SK-N-SH (cell line): ENCODE measurements at regions not wholly inside any gene's neighbourhood (a gene's known extent, or its start where the extent isn't known, plus 50 kb on each side); places are given as distances from the start of the nearest gene placed in this dataset.

Experiments
- CTCF ChIA-PET: fragments of 300-600, 350-600 bp; formaldehyde crosslinking; extraction: SDS; loops from one replicate; lab custom pipeline; 2021; lab: Yijun Ruan, JAX
- POLR2A ChIA-PET: fragments of 350-600 bp; sonication (Branson Sonifier 250); formaldehyde crosslinking; extraction: SDS; loops from one replicate; lab custom pipeline; 2020; ENCODE audit warnings: antibody characterized with exemption, inconsistent platforms; lab: Yijun Ruan, JAX
- DNase-seq: peaks from one replicate; pipeline ENCODE4 v3.0.0; 2012
- H2AFZ ChIP-seq: fragments of 200-600 bp; sonication (generic); 2 replicates; pipeline ENCODE4 v1.8.1; 2016; ENCODE audit warnings: antibody characterized with exemption, mild to moderate bottlenecking, low read depth
- H3F3A ChIP-seq: fragments of 200-600 bp; sonication (generic); replicated peaks from 2 replicates; pipeline ENCODE3; 2016; ENCODE audit warnings: antibody characterized with exemption, mild to moderate bottlenecking; ENCODE audit not compliant: insufficient read depth
- H3K27ac ChIP-seq, 2 experiments: fragments of 200-500 bp in 1 of 2; fragments of 200-600 bp in 1 of 2; sonication (Bioruptor generic) in 1 of 2; sonication (generic), shearing (Covaris generic) in 1 of 2; 2 replicates each; pipeline versions ENCODE4 v1.5.1 to v1.6.1; 2014 to 2016; ENCODE audit warnings: low read depth in 2 of 2, inconsistent platforms in 1 of 2, low read length in 1 of 2, mild to moderate bottlenecking in 1 of 2, mixed read lengths in 1 of 2
- H3K27me3 ChIP-seq: fragments of 200-600 bp; sonication (generic), shearing (Covaris generic); 2 replicates; pipeline ENCODE4 v1.6.1; 2016; ENCODE audit warnings: mixed run types; ENCODE audit not compliant: insufficient read depth
- H3K36me3 ChIP-seq, 2 experiments: fragments of 200-500 bp in 1 of 2; fragments of 200-600 bp in 1 of 2; sonication (Bioruptor generic) in 1 of 2; sonication (generic) in 1 of 2; replicated peaks in 1 of 2; 2 replicates each; pipeline versions ENCODE3 to v1.5.1; 2014 to 2016; ENCODE audit warnings: low read length in 1 of 2, mild to moderate bottlenecking in 1 of 2; ENCODE audit not compliant: insufficient read depth in 2 of 2, control insufficient read depth in 1 of 2
- H3K4me1 ChIP-seq, 2 experiments: fragments of 200-500 bp in 1 of 2; fragments of 200-600 bp in 1 of 2; sonication (Bioruptor generic) in 1 of 2; sonication (generic), shearing (Covaris generic) in 1 of 2; 2 replicates each; pipeline versions ENCODE4 v1.5.1 to v1.6.1; 2014 to 2016; ENCODE audit warnings: low read depth in 1 of 2, low read length in 1 of 2, mixed run types in 1 of 2; ENCODE audit not compliant: insufficient read depth in 2 of 2, control insufficient read depth in 1 of 2
- H3K4me2 ChIP-seq: fragments of 200-600 bp; sonication (generic), shearing (Covaris generic); 2 replicates; pipeline ENCODE4 v1.6.1; 2017; ENCODE audit warnings: mixed run types
- H3K4me3 ChIP-seq, 2 experiments: fragments of 200-500 bp in 1 of 2; fragments of 200-600 bp in 1 of 2; sonication (Bioruptor generic) in 1 of 2; sonication (generic), shearing (Covaris generic) in 1 of 2; 2 replicates each; pipeline versions ENCODE4 v1.5.1 to v1.8.1; 2014 to 2016; ENCODE audit warnings: low read depth in 2 of 2, inconsistent platforms in 1 of 2, low read length in 1 of 2, mild to moderate bottlenecking in 1 of 2, mixed read lengths in 1 of 2, moderate library complexity in 1 of 2
- H3K79me2 ChIP-seq: fragments of 200-600 bp; sonication (generic); 2 replicates; pipeline ENCODE4 v1.8.1; 2017; ENCODE audit warnings: mild to moderate bottlenecking; ENCODE audit not compliant: insufficient read depth
- H3K9ac ChIP-seq: fragments of 200-600 bp; sonication (generic); 2 replicates; pipeline ENCODE4 v1.6.1; 2017; ENCODE audit warnings: mixed run types
- H3K9me2 ChIP-seq: fragments of 200-600 bp; sonication (generic); 2 replicates; pipeline ENCODE4 v1.6.1; 2017; ENCODE audit warnings: mixed run types
- H3K9me3 ChIP-seq: fragments of 200-600 bp; sonication (generic); 2 replicates; pipeline ENCODE4 v1.6.1; 2017; ENCODE audit warnings: mixed run types, mild to moderate bottlenecking, moderate library complexity
- H4K20me1 ChIP-seq: fragments of 200-600 bp; sonication (generic); 2 replicates; pipeline ENCODE4 v1.6.1; 2017; ENCODE audit warnings: mild to moderate bottlenecking, mixed run types; ENCODE audit not compliant: insufficient read depth
- FOXM1 ChIP-seq: IDR thresholded peaks from 2 replicates; pipeline ENCODE4 v1.4.0; 2012; ENCODE audit warnings: low read depth, mild to moderate bottlenecking
- GABPA ChIP-seq: IDR thresholded peaks from 2 replicates; pipeline ENCODE4 v1.4.0; 2012; ENCODE audit warnings: low read depth, mild to moderate bottlenecking
- JUND ChIP-seq: IDR thresholded peaks from 2 replicates; pipeline ENCODE4 v1.4.0; 2012
- MEF2A ChIP-seq: IDR thresholded peaks from 2 replicates; pipeline ENCODE4 v1.4.0; 2012; ENCODE audit warnings: low read depth, borderline replicate concordance
- MXI1 ChIP-seq: IDR thresholded peaks from 2 replicates; pipeline ENCODE4 v1.6.1; 2012; ENCODE audit warnings: mild to moderate bottlenecking, low read depth, low read length, improper control_type of control experiment
- NFIC ChIP-seq: IDR thresholded peaks from 2 replicates; pipeline ENCODE4 v1.4.0; 2012; ENCODE audit warnings: borderline replicate concordance
- NRF1 ChIP-seq: IDR thresholded peaks from 2 replicates; pipeline ENCODE4 v1.6.1; 2012; ENCODE audit warnings: low read depth, mild to moderate bottlenecking, low read length
- RAD21 ChIP-seq: IDR thresholded peaks from 2 replicates; pipeline ENCODE4 v1.6.1; 2012; ENCODE audit warnings: mild to moderate bottlenecking, low read length
- RCOR1 ChIP-seq: fragments of 150-350 bp; IDR thresholded peaks from 2 replicates; pipeline ENCODE4 v1.6.1; 2017; ENCODE audit warnings: antibody characterized with exemption, low read length
- RXRA ChIP-seq: IDR thresholded peaks from 2 replicates; pipeline ENCODE4 v1.4.0; 2012; ENCODE audit warnings: low read depth, mild to moderate bottlenecking, borderline replicate concordance
- SMC3 ChIP-seq: IDR thresholded peaks from 2 replicates; pipeline ENCODE4 v1.6.1; 2012; ENCODE audit warnings: low read depth, low read length, improper control_type of control experiment
- TAF1 ChIP-seq: IDR thresholded peaks from 2 replicates; pipeline ENCODE4 v1.6.1; 2012; ENCODE audit warnings: low read depth, mild to moderate bottlenecking, low read length, moderate library complexity, borderline replicate concordance
- YY1 ChIP-seq: IDR thresholded peaks from 2 replicates; pipeline ENCODE4 v1.4.0; 2012; ENCODE audit warnings: low read depth, mild to moderate bottlenecking
- WGBS: methylation state at CpG from one replicate; pipeline ENCODE4 v1.1.6; 2017; ENCODE audit warnings: low lambda C conversion rate; 5-methylcytosine and 5-hydroxymethylcytosine counted together
- TF ChIP-seq, protein P1 (sequence below): IDR thresholded peaks from 2 replicates; pipeline ENCODE4; 2012
- TF ChIP-seq, protein P2 (sequence below): IDR thresholded peaks from 2 replicates; pipeline ENCODE4 v1.4.0; 2012; ENCODE audit warnings: low read depth, borderline replicate concordance
- TF ChIP-seq, protein P3 (sequence below): fragments of 150-350 bp; IDR thresholded peaks from 2 replicates; pipeline ENCODE4 v1.6.1; 2016; ENCODE audit warnings: mild to moderate bottlenecking, low read depth, low read length
- TF ChIP-seq, protein P4 (sequence below): fragments of 200-600 bp; sonication (generic); IDR thresholded peaks from 2 replicates; pipeline ENCODE4 v1.6.1; 2017; ENCODE audit warnings: antibody characterized with exemption, mild to moderate bottlenecking, moderate library complexity
- TF ChIP-seq, protein P5 (sequence below): fragments of 150-350 bp; IDR thresholded peaks from 2 replicates; pipeline ENCODE4 v1.6.1; 2017; ENCODE audit warnings: antibody characterized with exemption, low read length, low read depth, borderline replicate concordance

DNA sequence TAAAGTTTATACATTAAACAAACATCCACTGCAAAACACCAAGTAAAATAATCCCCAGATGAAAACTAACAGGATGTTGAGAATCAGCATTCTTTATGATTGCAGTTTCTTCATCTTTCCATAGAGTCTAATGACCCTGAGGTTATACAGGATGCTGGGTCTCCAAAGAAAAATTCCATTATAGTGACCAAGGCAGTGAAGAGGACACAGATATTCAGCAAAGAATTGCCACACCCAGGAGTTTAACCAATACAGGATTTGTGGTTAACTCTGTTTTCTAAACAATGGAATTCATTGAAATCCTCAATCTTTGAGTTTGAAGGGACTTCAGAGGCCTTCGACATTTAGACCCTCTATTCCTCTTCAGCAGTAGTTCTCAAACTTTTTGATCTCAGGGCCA lies 76.2 kb upstream of the ESX1 start:
- H3K79me2 ChIP-seq: no peaks in the 10 kb centered on the region
- no peak for DNase-seq
- H3K4me1 ChIP-seq: no peaks in the 10 kb centered on the region
- no peak for TF ChIP-seq GABPA
- TF ChIP-seq, protein P1, sequence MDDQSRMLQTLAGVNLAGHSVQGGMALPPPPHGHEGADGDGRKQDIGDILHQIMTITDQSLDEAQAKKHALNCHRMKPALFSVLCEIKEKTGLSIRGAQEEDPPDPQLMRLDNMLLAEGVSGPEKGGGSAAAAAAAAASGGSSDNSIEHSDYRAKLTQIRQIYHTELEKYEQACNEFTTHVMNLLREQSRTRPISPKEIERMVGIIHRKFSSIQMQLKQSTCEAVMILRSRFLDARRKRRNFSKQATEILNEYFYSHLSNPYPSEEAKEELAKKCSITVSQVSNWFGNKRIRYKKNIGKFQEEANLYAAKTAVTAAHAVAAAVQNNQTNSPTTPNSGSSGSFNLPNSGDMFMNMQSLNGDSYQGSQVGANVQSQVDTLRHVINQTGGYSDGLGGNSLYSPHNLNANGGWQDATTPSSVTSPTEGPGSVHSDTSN: no peak
- no peak for TF ChIP-seq MXI1
- TF ChIP-seq TAF1: no peak
- TF ChIP-seq, protein P2, sequence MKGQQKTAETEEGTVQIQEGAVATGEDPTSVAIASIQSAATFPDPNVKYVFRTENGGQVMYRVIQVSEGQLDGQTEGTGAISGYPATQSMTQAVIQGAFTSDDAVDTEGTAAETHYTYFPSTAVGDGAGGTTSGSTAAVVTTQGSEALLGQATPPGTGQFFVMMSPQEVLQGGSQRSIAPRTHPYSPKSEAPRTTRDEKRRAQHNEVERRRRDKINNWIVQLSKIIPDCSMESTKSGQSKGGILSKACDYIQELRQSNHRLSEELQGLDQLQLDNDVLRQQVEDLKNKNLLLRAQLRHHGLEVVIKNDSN: no peak
- TF ChIP-seq, protein P3, sequence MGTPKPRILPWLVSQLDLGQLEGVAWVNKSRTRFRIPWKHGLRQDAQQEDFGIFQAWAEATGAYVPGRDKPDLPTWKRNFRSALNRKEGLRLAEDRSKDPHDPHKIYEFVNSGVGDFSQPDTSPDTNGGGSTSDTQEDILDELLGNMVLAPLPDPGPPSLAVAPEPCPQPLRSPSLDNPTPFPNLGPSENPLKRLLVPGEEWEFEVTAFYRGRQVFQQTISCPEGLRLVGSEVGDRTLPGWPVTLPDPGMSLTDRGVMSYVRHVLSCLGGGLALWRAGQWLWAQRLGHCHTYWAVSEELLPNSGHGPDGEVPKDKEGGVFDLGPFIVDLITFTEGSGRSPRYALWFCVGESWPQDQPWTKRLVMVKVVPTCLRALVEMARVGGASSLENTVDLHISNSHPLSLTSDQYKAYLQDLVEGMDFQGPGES: no peak
- TF ChIP-seq NRF1: no peak
- no peaks in the 10 kb centered on the region for H3K9me3 ChIP-seq
- no peaks in the 10 kb centered on the region for H3K9me2 ChIP-seq
- H3K27me3 ChIP-seq: peaks cover 42% of the 10 kb centered on the region
- CTCF ChIA-PET: no interaction called here
- H2AFZ ChIP-seq: no peak overlapping the region
- H3K27ac ChIP-seq: no peak overlapping the region
- no peaks in the 10 kb centered on the region for H3K36me3 ChIP-seq
- 14% methylated on average over 1 of the region's 1 CpG for whole genome bisulfite sequencing
- no peaks in the 10 kb centered on the region for H3F3A ChIP-seq
- H3K4me2 ChIP-seq: no peak overlapping the region
- H4K20me1 ChIP-seq: no peaks in the 10 kb centered on the region
- POLR2A ChIA-PET: no interaction called here
- H3K4me3 ChIP-seq: no peak overlapping the region
- no peak overlapping the region for H3K9ac ChIP-seq

DNA sequence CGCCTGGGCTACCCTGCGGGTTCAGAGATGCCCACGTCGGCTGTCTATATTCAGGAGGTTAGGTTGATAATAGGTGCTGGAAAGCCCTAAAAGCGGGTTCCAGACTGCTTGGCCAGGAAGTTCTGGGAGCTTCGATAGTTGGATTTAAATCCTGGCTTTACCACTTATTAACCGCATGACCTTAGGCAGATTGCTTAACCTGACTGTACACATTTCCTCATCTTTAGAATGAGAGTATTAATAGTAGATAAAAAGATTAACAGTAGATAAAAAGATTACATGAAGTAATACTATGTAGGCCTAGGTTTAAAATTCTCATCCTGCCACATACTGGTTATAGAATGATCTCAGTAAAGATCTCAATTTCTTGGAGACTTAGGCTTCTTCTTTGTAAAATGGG lies 75.0 kb upstream of the ESX1 start:
- Histone ChIP-seq H3F3A (no peaks in the 10 kb centered on the region), H3K4me3 (no peak overlapping the region), H3K27me3 (peaks cover 51% of the 10 kb centered on the region), H3K9me3 (no peaks in the 10 kb centered on the region), H4K20me1 (no peaks in the 10 kb centered on the region), H3K36me3 (no peaks in the 10 kb centered on the region), H3K79me2 (no peaks in the 10 kb centered on the region), H3K4me2 (no peak overlapping the region), H3K9ac (no peak overlapping the region), H3K27ac (no peak overlapping the region), H2AFZ (no peak overlapping the region), H3K4me1 (no peaks in the 10 kb centered on the region), H3K9me2 (no peaks in the 10 kb centered on the region)
- POLR2A ChIA-PET: no interaction called here
- CTCF ChIA-PET: no interaction called here
- DNase-seq: no peak
- TF ChIP-seq FOXM1: no peak
- no peak for TF ChIP-seq RAD21
- no peak for TF ChIP-seq YY1
- TF ChIP-seq NFIC: no peak
- TF ChIP-seq TAF1: no peak
- TF ChIP-seq JUND: no peak
- TF ChIP-seq RXRA: no peak
- TF ChIP-seq, protein P3: no peak
- no peak for TF ChIP-seq MXI1
- TF ChIP-seq RCOR1: no peak
- no peak for TF ChIP-seq MEF2A
- TF ChIP-seq SMC3: no peak
- no peak for TF ChIP-seq NRF1
- TF ChIP-seq GABPA: no peak
- TF ChIP-seq, protein P4, sequence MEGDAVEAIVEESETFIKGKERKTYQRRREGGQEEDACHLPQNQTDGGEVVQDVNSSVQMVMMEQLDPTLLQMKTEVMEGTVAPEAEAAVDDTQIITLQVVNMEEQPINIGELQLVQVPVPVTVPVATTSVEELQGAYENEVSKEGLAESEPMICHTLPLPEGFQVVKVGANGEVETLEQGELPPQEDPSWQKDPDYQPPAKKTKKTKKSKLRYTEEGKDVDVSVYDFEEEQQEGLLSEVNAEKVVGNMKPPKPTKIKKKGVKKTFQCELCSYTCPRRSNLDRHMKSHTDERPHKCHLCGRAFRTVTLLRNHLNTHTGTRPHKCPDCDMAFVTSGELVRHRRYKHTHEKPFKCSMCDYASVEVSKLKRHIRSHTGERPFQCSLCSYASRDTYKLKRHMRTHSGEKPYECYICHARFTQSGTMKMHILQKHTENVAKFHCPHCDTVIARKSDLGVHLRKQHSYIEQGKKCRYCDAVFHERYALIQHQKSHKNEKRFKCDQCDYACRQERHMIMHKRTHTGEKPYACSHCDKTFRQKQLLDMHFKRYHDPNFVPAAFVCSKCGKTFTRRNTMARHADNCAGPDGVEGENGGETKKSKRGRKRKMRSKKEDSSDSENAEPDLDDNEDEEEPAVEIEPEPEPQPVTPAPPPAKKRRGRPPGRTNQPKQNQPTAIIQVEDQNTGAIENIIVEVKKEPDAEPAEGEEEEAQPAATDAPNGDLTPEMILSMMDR: no peak
- TF ChIP-seq, protein P5, sequence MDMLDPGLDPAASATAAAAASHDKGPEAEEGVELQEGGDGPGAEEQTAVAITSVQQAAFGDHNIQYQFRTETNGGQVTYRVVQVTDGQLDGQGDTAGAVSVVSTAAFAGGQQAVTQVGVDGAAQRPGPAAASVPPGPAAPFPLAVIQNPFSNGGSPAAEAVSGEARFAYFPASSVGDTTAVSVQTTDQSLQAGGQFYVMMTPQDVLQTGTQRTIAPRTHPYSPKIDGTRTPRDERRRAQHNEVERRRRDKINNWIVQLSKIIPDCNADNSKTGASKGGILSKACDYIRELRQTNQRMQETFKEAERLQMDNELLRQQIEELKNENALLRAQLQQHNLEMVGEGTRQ: no peak
- WGBS: 32% methylated on average over 7 of the region's 7 CpGs
